K562 (cell line): ENCODE measurements at regions not wholly inside any gene's neighbourhood (a gene's known extent, or its start where the extent isn't known, plus 50 kb on each side); places are given as distances from the start of the nearest gene placed in this dataset.

Source experiments
- ATAC-seq: fragments of 200-7000 bp; cut with Tn5 transposase; 3 replicates; pipeline ENCODE4 v1.9.1; 2020; ENCODE audit warnings: moderate library complexity
- BruUV-seq: library from RNA; stranded (reverse); fragments of 400-500 nt; replicated peaks from 2 replicates; lab custom pipeline; 2021; lab: Mats Ljungman, UMichigan
- CTCF ChIA-PET: fragments of 300-600 bp; formaldehyde crosslinking; extraction: SDS; loops from one replicate; lab custom pipeline; 2021; ENCODE audit warnings: low intra/inter-chr PET ratio; lab: Yijun Ruan, JAX
- POLR2A ChIA-PET: fragments of 300-600, 350-650 bp; sonication (Branson Sonifier 250); formaldehyde crosslinking; extraction: SDS; loops from one replicate; lab custom pipeline; 2021; ENCODE audit warnings: antibody characterized with exemption, inconsistent platforms; lab: Yijun Ruan, JAX
- DNase-seq, 4 experiments: peaks; one replicate each; pipeline versions ENCODE4 v3.0.0 to v3.0.0-alpha.2; 2011 to 2018; ENCODE audit warnings: low spot score in 3 of 4, mixed read lengths in 3 of 4; ENCODE audit errors: extremely low read depth in 1 of 4
- FAIRE-seq: peaks from 2 replicates; lab custom pipeline; 2011; peaks lifted over from hg19 to GRCh38; lab: Jason Lieb, UNC
- H2AFZ ChIP-seq: 2 replicates; pipeline ENCODE4 v1.6.0; 2011; ENCODE audit warnings: low read depth, low read length, control low read depth, inconsistent platforms
- H3K27ac ChIP-seq: fragments of 200-600 bp; 3 replicates; pipeline ENCODE4 v1.8.0; 2011; ENCODE audit warnings: low read depth, mild to moderate bottlenecking, control low read depth, inconsistent platforms, low read length, moderate library complexity, mixed read lengths; ENCODE audit errors: extremely low read depth
- H3K27me3 ChIP-seq, 2 experiments: fragments of 300-600 bp in 1 of 2; 2 replicates in 1 of 2; 3 replicates in 1 of 2; pipeline versions ENCODE4 v1.6.0 to v1.8.0; 2011; ENCODE audit warnings: inconsistent platforms in 2 of 2, low read length in 2 of 2, mild to moderate bottlenecking in 1 of 2, mixed read lengths in 1 of 2, moderate library complexity in 1 of 2; ENCODE audit not compliant: control insufficient read depth in 2 of 2, insufficient read depth in 2 of 2
- H3K36me3 ChIP-seq: fragments of 300-600 bp; 3 replicates; pipeline ENCODE4 v1.8.0; 2011; ENCODE audit warnings: mild to moderate bottlenecking, low read length, inconsistent platforms; ENCODE audit not compliant: control insufficient read depth, insufficient read depth
- H3K4me1 ChIP-seq, 2 experiments: fragments of 200-600 bp in 1 of 2; replicated peaks in 1 of 2; 2 replicates in 1 of 2; 3 replicates in 1 of 2; pipeline versions ENCODE4 v1.5.1 to v1.8.0; 2011; ENCODE audit warnings: inconsistent platforms in 2 of 2, low read length in 2 of 2, mild to moderate bottlenecking in 1 of 2, mixed read lengths in 1 of 2, moderate library complexity in 1 of 2; ENCODE audit not compliant: control insufficient read depth in 2 of 2, insufficient read depth in 2 of 2
- H3K4me2 ChIP-seq: 2 replicates; pipeline ENCODE4 v1.6.1; 2011; ENCODE audit warnings: low read length, control low read depth, inconsistent platforms, mixed read lengths; ENCODE audit not compliant: insufficient read depth
- H3K4me3 ChIP-seq: fragments of 200-600 bp; sonication (generic), shearing (Covaris generic); 2 replicates; pipeline ENCODE4 v1.5.1; 2016; ENCODE audit warnings: control low read depth, inconsistent platforms
- H3K79me2 ChIP-seq: fragments of 200-600 bp; 3 replicates; pipeline ENCODE4 v1.8.0; 2011; ENCODE audit warnings: low read length, inconsistent platforms; ENCODE audit not compliant: control insufficient read depth, insufficient read depth
- H3K9ac ChIP-seq, 2 experiments: 2 replicates each; pipeline versions ENCODE4 v1.6.0 to v1.6.1; 2011; ENCODE audit warnings: low read depth in 2 of 2, low read length in 2 of 2, control low read depth in 1 of 2, inconsistent platforms in 1 of 2, mild to moderate bottlenecking in 1 of 2, mixed read lengths in 1 of 2; ENCODE audit not compliant: insufficient read depth in 1 of 2
- H3K9me1 ChIP-seq: one replicate; pipeline ENCODE4 v1.6.0; 2011; ENCODE audit warnings: inconsistent platforms, mild to moderate bottlenecking, low read length, moderate library complexity; ENCODE audit not compliant: control insufficient read depth, insufficient read depth
- H3K9me3 ChIP-seq: replicated peaks from 2 replicates; pipeline ENCODE4 v1.5.1; 2011; ENCODE audit warnings: low read depth, low read length, inconsistent platforms; ENCODE audit not compliant: control insufficient read depth, insufficient read depth
- H4K20me1 ChIP-seq: replicated peaks from 2 replicates; pipeline ENCODE4 v1.6.1; 2011; ENCODE audit warnings: low read length, inconsistent platforms, mixed read lengths; ENCODE audit not compliant: control insufficient read depth, insufficient read depth
- CBX8 ChIP-seq: fragments of 200-600 bp; sonication (generic); IDR thresholded peaks from 2 replicates; pipeline ENCODE4 v1.6.1; 2012; ENCODE audit warnings: borderline replicate concordance, mixed run types, low read depth, mild to moderate bottlenecking, moderate library complexity, mixed read lengths, low read length, control low read depth, inconsistent platforms; ENCODE audit not compliant: poor library complexity, severe bottlenecking; ENCODE audit errors: extremely low read depth
- PRPF4 ChIP-seq: fragments of 200-400 bp; formaldehyde crosslinking; IDR thresholded peaks from one replicate; pipeline ENCODE4 v1.6.1; 2017; ENCODE audit warnings: low read length, low read depth, mild to moderate bottlenecking; ENCODE audit not compliant: insufficient read depth, poor library complexity, severe bottlenecking
- RREB1 ChIP-seq: fragments of 250-450 bp; sonication (Bioruptor Pico); IDR thresholded peaks from 2 replicates; pipeline ENCODE4 v1.4.0; 2020
- TAF9B ChIP-seq: fragments of 450-650 bp; IDR thresholded peaks from 2 replicates; pipeline ENCODE4 v1.6.1; 2018; ENCODE audit warnings: mild to moderate bottlenecking; ENCODE audit not compliant: partially characterized antibody
- ZNF384 ChIP-seq: IDR thresholded peaks from 2 replicates; pipeline ENCODE4 v1.6.1; 2012; ENCODE audit warnings: low read depth, low read length, improper control_type of control experiment
- ZNF644 ChIP-seq: fragments of 200-800 bp; sonication (Bioruptor generic); IDR thresholded peaks from 2 replicates; pipeline ENCODE4 v1.6.1; 2016; ENCODE audit warnings: low read depth, missing genetic modification characterization, missing compliant biosample characterization
- ZNF778 ChIP-seq: fragments of 450-650 bp; formaldehyde crosslinking; IDR thresholded peaks from 2 replicates; pipeline ENCODE4 v1.4.0; 2020; ENCODE audit warnings: mild to moderate bottlenecking, moderate library complexity
- WGBS: fragments of 100-300 bp; shearing (Covaris generic); methylation state at CpG from one replicate; pipeline ENCODE4 v1.1.6; 2016; ENCODE audit warnings: low coverage, mixed read lengths; ENCODE audit not compliant: insufficient coverage; ENCODE audit errors: missing lambda C conversion rate; 5-methylcytosine and 5-hydroxymethylcytosine counted together
- in situ Hi-C: fragments of 300-500 bp; cut with MboI; formaldehyde crosslinking; loops from 4 replicates; pipeline ENCODE4 v1.15.0; 2018; ENCODE audit warnings: inconsistent platforms, mixed read lengths
- intact Hi-C: fragments of 100-400 bp; cut with micrococcal nuclease; formaldehyde crosslinking; loops from 2 replicates; pipeline ENCODE4 v1.14.2; 2022
- TF ChIP-seq, protein P1 (sequence below): fragments of 450-650 bp; formaldehyde crosslinking; IDR thresholded peaks from 2 replicates; pipeline ENCODE4 v1.4.0; 2020; ENCODE audit warnings: mild to moderate bottlenecking, moderate library complexity

GRCh38 chr5:61897251-61897650 is 408.8 kb upstream of the KIF2A start:
- intact Hi-C loops (no loop called here), in situ Hi-C loops (no loop called here)

DNA sequence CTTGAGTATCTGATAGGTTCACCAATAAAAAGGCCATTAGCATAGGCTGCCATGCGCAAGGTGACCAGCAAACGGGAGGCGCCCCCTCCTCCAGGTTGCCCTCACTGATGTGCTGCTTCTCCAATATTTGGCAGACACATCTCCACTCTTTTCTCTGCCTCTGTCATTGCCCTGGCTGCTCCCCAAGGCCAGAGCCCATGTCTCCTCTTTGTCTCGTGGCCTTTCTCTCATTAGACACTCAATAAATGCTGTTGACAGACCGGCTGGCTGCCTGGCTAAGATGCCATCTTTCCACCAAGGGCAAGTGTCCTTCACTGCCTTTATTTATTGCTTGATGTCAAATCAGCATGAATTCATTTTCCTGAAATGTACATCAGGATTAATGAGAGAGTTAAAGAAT is 404.0 kb upstream of the KIF2A start:
- no peak overlapping the region for H3K9ac ChIP-seq
- in situ Hi-C loops (no loop called here), intact Hi-C loops (no loop called here)
- FAIRE-seq (no peak), ATAC-seq (no peak), DNase-seq (no peak)
- no TSS peak for BruUV-seq
- H3K9me3 ChIP-seq = no peaks in the 10 kb centered on the region
- H3K4me1 ChIP-seq = no peaks in the 10 kb centered on the region
- H3K79me2 ChIP-seq = no peaks in the 10 kb centered on the region
- CTCF ChIA-PET = no interaction called here
- POLR2A ChIA-PET = no interaction called here
- H3K36me3 ChIP-seq = no peaks in the 10 kb centered on the region
- H3K4me2 ChIP-seq = no peak overlapping the region
- H2AFZ ChIP-seq = no peak overlapping the region
- 3% methylated on average over 5 of the region's 5 CpGs for WGBS
- no peak for TF ChIP-seq ZNF644
- TF ChIP-seq ZNF778 (CRISPR knock-in tag) = no peak
- no peak for TF ChIP-seq ZNF384
- no peak for TF ChIP-seq PRPF4
- TF ChIP-seq RREB1 = no peak
- H3K4me3 ChIP-seq = no peak overlapping the region
- no peaks in the 10 kb centered on the region for H3K27me3 ChIP-seq
- no peaks in the 10 kb centered on the region for H4K20me1 ChIP-seq
- no peak overlapping the region for H3K27ac ChIP-seq
- no peaks in the 10 kb centered on the region for H3K9me1 ChIP-seq

More at GRCh38 chr5:61897251-61897650, 408.8 kb upstream of the KIF2A start:
- no peaks in the 10 kb centered on the region for H3K79me2 ChIP-seq
- no peaks in the 10 kb centered on the region for H3K9me1 ChIP-seq
- no peak overlapping the region for H3K9ac ChIP-seq
- FAIRE-seq (no peak), ATAC-seq (no peak), DNase-seq (no peak)
- H4K20me1 ChIP-seq = no peaks in the 10 kb centered on the region
- no peaks in the 10 kb centered on the region for H3K36me3 ChIP-seq
- no peak overlapping the region for H3K27ac ChIP-seq
- H3K4me1 ChIP-seq = no peaks in the 10 kb centered on the region
- ChIA-PET POLR2A (no interaction called here), CTCF (no interaction called here)
- no peaks in the 10 kb centered on the region for H3K27me3 ChIP-seq
- no TSS peak for BruUV-seq
- no peak overlapping the region for H3K4me2 ChIP-seq
- no peaks in the 10 kb centered on the region for H3K9me3 ChIP-seq
- no peak overlapping the region for H3K4me3 ChIP-seq
- no peak overlapping the region for H2AFZ ChIP-seq
- TF ChIP-seq ZNF384 (no peak), TAF9B (no peak), CBX8 (no peak)
- TF ChIP-seq, protein P1, sequence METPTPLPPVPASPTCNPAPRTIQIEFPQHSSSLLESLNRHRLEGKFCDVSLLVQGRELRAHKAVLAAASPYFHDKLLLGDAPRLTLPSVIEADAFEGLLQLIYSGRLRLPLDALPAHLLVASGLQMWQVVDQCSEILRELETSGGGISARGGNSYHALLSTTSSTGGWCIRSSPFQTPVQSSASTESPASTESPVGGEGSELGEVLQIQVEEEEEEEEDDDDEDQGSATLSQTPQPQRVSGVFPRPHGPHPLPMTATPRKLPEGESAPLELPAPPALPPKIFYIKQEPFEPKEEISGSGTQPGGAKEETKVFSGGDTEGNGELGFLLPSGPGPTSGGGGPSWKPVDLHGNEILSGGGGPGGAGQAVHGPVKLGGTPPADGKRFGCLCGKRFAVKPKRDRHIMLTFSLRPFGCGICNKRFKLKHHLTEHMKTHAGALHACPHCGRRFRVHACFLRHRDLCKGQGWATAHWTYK (CRISPR knock-in tag) = no peak
